GM18520 (cell line): ENCODE measurements at regions not wholly inside any gene's neighbourhood (a gene's known extent, or its start where the extent isn't known, plus 50 kb on each side); places are given as distances from the start of the nearest gene placed in this dataset.

Experiments
- ATAC-seq: cut with Tn5 transposase; IDR thresholded peaks from one replicate; pipeline ENCODE4 v1.9.1; 2021; ENCODE audit not compliant: unreplicated experiment

GRCh38 chr2:126774290-126774689, 118.3 kb downstream of the GYPC start:
- ATAC-seq = no peak

- ATAC-seq = no peak
These were observed 118.8 kb downstream of the GYPC start for GRCh38 chr2:126774761-126775160.

GRCh38 chr2:126775300-126775985, 119.5 kb downstream of the GYPC start:
- no peak for ATAC-seq

GRCh38 chr2:126776255-126776654, 120.3 kb downstream of the GYPC start:
- no peak for ATAC-seq

- ATAC-seq = peak; percentile 88
These were observed 121.0 kb downstream of the GYPC start for GRCh38 chr2:126776692-126777619.

- ATAC-seq = peak; percentile 5
These were observed 121.1 kb upstream of the TEX51 start for GRCh38 chr2:126777620-126777978.

- no peak for ATAC-seq
These were observed 119.9 kb upstream of the TEX51 start for GRCh38 chr2:126778561-126779501.

- ATAC-seq = no peak
These were observed 117.5 kb upstream of the TEX51 start for GRCh38 chr2:126781206-126781605.

GRCh38 chr2:126781806-126782205, 116.9 kb upstream of the TEX51 start:
- ATAC-seq = no peak

- ATAC-seq = no peak
These were observed 116.0 kb upstream of the TEX51 start for GRCh38 chr2:126782648-126783047.

GRCh38 chr2:126783341-126783740, 115.3 kb upstream of the TEX51 start:
- no peak for ATAC-seq

- no peak for ATAC-seq
These were observed 114.6 kb upstream of the TEX51 start for GRCh38 chr2:126784045-126784444.

- no peak for ATAC-seq
These were observed 114.1 kb upstream of the TEX51 start for GRCh38 chr2:126784621-126785020.

- ATAC-seq = no peak
These were observed 113.5 kb upstream of the TEX51 start for GRCh38 chr2:126785236-126785635.

- no peak for ATAC-seq
These were observed 112.8 kb upstream of the TEX51 start for GRCh38 chr2:126785862-126786261.

GRCh38 chr2:126786765-126787164, 111.9 kb upstream of the TEX51 start:
- no peak for ATAC-seq

GRCh38 chr2:126787289-126787688, 111.4 kb upstream of the TEX51 start:
- ATAC-seq = no peak

GRCh38 chr2:126788113-126788512, 110.6 kb upstream of the TEX51 start:
- no peak for ATAC-seq

GRCh38 chr2:126788652-126789051, 110.0 kb upstream of the TEX51 start:
- ATAC-seq = no peak

- no peak for ATAC-seq
These were observed 107.5 kb upstream of the TEX51 start for GRCh38 chr2:126790987-126791780.
